RWPE2 (cell line): ENCODE measurements at regions not wholly inside any gene's neighbourhood (a gene's known extent, or its start where the extent isn't known, plus 50 kb on each side); places are given as distances from the start of the nearest gene placed in this dataset.

Experiments used
- ATAC-seq: fragments of 200-7000 bp; cut with Tn5 transposase; 3 replicates; pipeline ENCODE4 v1.9.1; 2021; ENCODE audit warnings: low read depth
- DNase-seq: peaks from one replicate; pipeline ENCODE4 v3.0.0-alpha.2; 2020; ENCODE audit warnings: low spot score
- H3K27ac ChIP-seq: fragments of 450-650 bp; 2 replicates; pipeline ENCODE4 v1.5.1; 2017; ENCODE audit warnings: mild to moderate bottlenecking; ENCODE audit not compliant: poor library complexity, severe bottlenecking
- H3K27me3 ChIP-seq: fragments of 250-450 bp; sonication (Bioruptor Pico); 2 replicates; pipeline ENCODE4 v1.5.1; 2021; ENCODE audit warnings: mild to moderate bottlenecking, moderate library complexity; ENCODE audit not compliant: insufficient read depth, poor library complexity, severe bottlenecking
- H3K36me3 ChIP-seq: fragments of 250-450 bp; sonication (Bioruptor Pico); 2 replicates; pipeline ENCODE4 v1.5.1; 2020; ENCODE audit warnings: low read depth, mild to moderate bottlenecking, moderate library complexity
- H3K4me1 ChIP-seq: fragments of 250-450 bp; sonication (Bioruptor Pico); 2 replicates; pipeline ENCODE4 v1.5.1; 2021; ENCODE audit warnings: mild to moderate bottlenecking, moderate library complexity; ENCODE audit not compliant: insufficient read depth, poor library complexity, severe bottlenecking
- H3K4me3 ChIP-seq: fragments of 250-450 bp; sonication (Bioruptor Pico); 2 replicates; pipeline ENCODE4 v1.5.1; 2021; ENCODE audit warnings: mild to moderate bottlenecking, moderate library complexity; ENCODE audit not compliant: severe bottlenecking
- H3K9me3 ChIP-seq: fragments of 250-450 bp; sonication (Bioruptor Pico); 2 replicates; pipeline ENCODE4 v1.5.1; 2021; ENCODE audit warnings: mild to moderate bottlenecking, moderate library complexity; ENCODE audit not compliant: severe bottlenecking
- CTCF ChIP-seq: fragments of 450-650 bp; IDR thresholded peaks from one replicate; pipeline ENCODE4 v1.5.1; 2017; ENCODE audit warnings: mild to moderate bottlenecking, moderate library complexity; ENCODE audit not compliant: poor library complexity, severe bottlenecking

DNA sequence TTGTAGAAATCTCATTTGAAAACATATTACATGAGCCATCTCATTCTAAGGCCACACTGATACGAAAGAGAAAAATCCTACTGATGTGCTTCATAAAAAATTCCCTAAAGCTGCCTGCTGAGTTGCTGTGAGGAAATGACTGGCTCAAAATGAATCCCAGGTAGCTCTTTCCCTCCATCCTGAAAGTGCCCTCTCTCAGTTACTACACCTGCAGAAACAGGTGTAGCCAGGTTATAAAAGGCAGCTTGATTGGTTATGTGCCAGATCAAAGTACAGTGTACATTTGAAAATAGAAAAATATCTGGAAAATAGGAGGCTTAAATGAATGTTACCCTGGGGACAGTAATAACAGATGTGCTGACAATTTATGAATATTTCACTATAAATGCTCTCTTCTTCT lies 833.4 kb upstream of the ADGRL4 start:
- no peak for ATAC-seq
- H3K27me3 ChIP-seq: no peaks in the 10 kb centered on the region
- no peaks in the 10 kb centered on the region for H3K9me3 ChIP-seq
- H3K4me3 ChIP-seq: no peak overlapping the region
- H3K4me1 ChIP-seq: no peaks in the 10 kb centered on the region
- H3K27ac ChIP-seq: no peak overlapping the region
- TF ChIP-seq CTCF: no peak
- no peak for DNase-seq
- no peaks in the 10 kb centered on the region for H3K36me3 ChIP-seq

- Histone ChIP-seq H3K36me3 (no peaks in the 10 kb centered on the region), H3K9me3 (no peaks in the 10 kb centered on the region), H3K4me1 (no peaks in the 10 kb centered on the region), H3K4me3 (no peak overlapping the region), H3K27ac (no peak overlapping the region), H3K27me3 (no peaks in the 10 kb centered on the region)
- no peak for DNase-seq
- ATAC-seq: no peak
- TF ChIP-seq CTCF: no peak
Observed at GRCh38 chr1:79827446-79827845, 820.9 kb upstream of the ADGRL4 start.

DNA sequence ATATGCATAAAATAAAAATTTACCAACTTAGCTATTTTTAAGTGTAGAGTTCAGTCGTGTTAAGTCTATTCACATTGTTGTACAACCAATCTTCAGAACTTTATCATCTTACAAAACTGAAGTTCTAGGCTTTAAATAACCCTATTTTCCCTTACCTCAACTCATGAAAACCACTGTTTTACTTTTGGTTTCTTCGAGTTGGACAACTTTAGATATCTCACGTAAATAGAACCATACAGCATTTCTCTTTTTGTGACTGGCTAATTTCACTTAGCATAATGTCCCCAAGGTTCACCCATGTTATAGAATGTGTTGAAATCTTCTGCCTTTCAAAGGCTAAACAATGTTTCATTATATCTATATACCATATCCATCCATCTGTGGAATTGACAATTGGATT lies 819.0 kb upstream of the ADGRL4 start:
- no peaks in the 10 kb centered on the region for H3K4me1 ChIP-seq
- ATAC-seq: no peak
- H3K4me3 ChIP-seq: no peak overlapping the region
- no peak overlapping the region for H3K27ac ChIP-seq
- H3K9me3 ChIP-seq: no peaks in the 10 kb centered on the region
- no peaks in the 10 kb centered on the region for H3K27me3 ChIP-seq
- H3K36me3 ChIP-seq: no peaks in the 10 kb centered on the region
- no peak for TF ChIP-seq CTCF
- DNase-seq: no peak

DNA sequence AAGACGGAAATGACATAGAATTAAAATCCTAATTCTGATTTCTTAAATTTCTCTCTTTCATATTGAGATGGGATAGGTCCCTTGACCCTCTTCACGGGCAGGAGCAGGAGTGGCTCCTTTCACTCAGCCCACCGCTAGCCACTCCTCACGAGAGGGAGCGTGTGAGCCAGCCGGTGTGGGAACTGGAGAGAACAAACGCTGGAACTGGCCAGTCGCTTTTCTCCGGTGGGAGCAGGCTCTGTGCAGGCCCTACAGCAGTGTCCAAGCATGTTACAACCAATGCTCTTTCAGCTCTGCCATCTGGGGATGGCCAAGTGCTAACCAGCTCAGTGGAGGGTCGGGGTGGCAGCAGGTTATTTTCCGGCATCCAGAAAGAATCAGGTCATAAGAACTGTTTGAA lies 815.5 kb upstream of the ADGRL4 start:
- Histone ChIP-seq H3K36me3 (no peaks in the 10 kb centered on the region), H3K27me3 (no peaks in the 10 kb centered on the region), H3K9me3 (no peaks in the 10 kb centered on the region), H3K4me1 (no peaks in the 10 kb centered on the region), H3K27ac (no peak overlapping the region), H3K4me3 (no peak overlapping the region)
- DNase-seq (no peak), ATAC-seq (no peak)
- TF ChIP-seq CTCF: no peak

- ATAC-seq (no peak), DNase-seq (no peak)
- Histone ChIP-seq H3K27ac (no peak overlapping the region), H3K4me1 (no peaks in the 10 kb centered on the region), H3K36me3 (no peaks in the 10 kb centered on the region), H3K4me3 (no peak overlapping the region), H3K27me3 (no peaks in the 10 kb centered on the region), H3K9me3 (no peaks in the 10 kb centered on the region)
- TF ChIP-seq CTCF: no peak
Observed at GRCh38 chr1:79819140-79819539, 812.6 kb upstream of the ADGRL4 start.
